GM12892 (cell line): ENCODE measurements at regions not wholly inside any gene's neighbourhood (a gene's known extent, or its start where the extent isn't known, plus 50 kb on each side); places are given as distances from the start of the nearest gene placed in this dataset.

Experiments
- POLR2A ChIP-seq: IDR thresholded peaks from 2 replicates; pipeline ENCODE4 v1.6.1; 2011; ENCODE audit warnings: low read depth, low read length, control low read depth
- POLR2AphosphoS5 ChIP-seq: IDR thresholded peaks from 2 replicates; pipeline ENCODE4 v1.6.1; 2011; ENCODE audit warnings: low read depth, low read length, control low read depth

- TF ChIP-seq POLR2A (no peak), POLR2AphosphoS5 (no peak)
These were observed 59.7 kb upstream of the TRPC7 start for GRCh38 chr5:136424835-136425584.
